PC-3 (cell line): ENCODE measurements at regions not wholly inside any gene's neighbourhood (a gene's known extent, or its start where the extent isn't known, plus 50 kb on each side); places are given as distances from the start of the nearest gene placed in this dataset.

Source experiments
- ATAC-seq: fragments of 200-7000 bp; cut with Tn5 transposase; 2 replicates; pipeline ENCODE4 v1.9.1; 2020; ENCODE audit warnings: mild to moderate bottlenecking, moderate library complexity
- BruUV-seq: library from RNA; stranded (reverse); fragments of 400-500 nt; replicated peaks from 2 replicates; lab custom pipeline; 2021; lab: Mats Ljungman, UMichigan
- CTCF ChIA-PET: fragments of 300-600 bp; sonication (Branson Sonifier 250); formaldehyde crosslinking; loops from one replicate; lab custom pipeline; 2022; ENCODE audit warnings: antibody characterized with exemption; lab: Charles Lee
- POLR2A ChIA-PET: fragments of 300-600 bp; sonication (Branson Sonifier 250); formaldehyde crosslinking; loops from one replicate; lab custom pipeline; 2022; ENCODE audit warnings: antibody characterized with exemption; ENCODE audit not compliant: unreplicated experiment; lab: Charles Lee
- DNase-seq: peaks from one replicate; pipeline ENCODE4 v3.0.0-alpha.2; 2015
- H2AFZ ChIP-seq: fragments of 300-600 bp; sonication (generic); 2 replicates; pipeline ENCODE4 v1.6.0; 2016; ENCODE audit warnings: antibody characterized with exemption, low read length
- H3F3A ChIP-seq: fragments of 300-600 bp; sonication (generic); one replicate; pipeline ENCODE4 v1.6.0; 2017; ENCODE audit warnings: antibody characterized with exemption, low read length, control low read depth, mild to moderate bottlenecking; ENCODE audit not compliant: unreplicated experiment
- H3K27ac ChIP-seq: fragments of 300-600 bp; sonication (generic); 2 replicates; pipeline ENCODE4 v1.5.1; 2016; ENCODE audit warnings: mild to moderate bottlenecking, low read length
- H3K27me3 ChIP-seq: fragments of 300-600 bp; sonication (generic); 2 replicates; pipeline ENCODE4 v1.6.1; 2016; ENCODE audit warnings: low read length, mixed read lengths
- H3K36me3 ChIP-seq: fragments of 300-600 bp; sonication (generic); 2 replicates; pipeline ENCODE4 v1.6.1; 2016; ENCODE audit warnings: low read depth, mixed run types, low read length, mixed read lengths
- H3K4me1 ChIP-seq: fragments of 300-600 bp; sonication (generic); 2 replicates; pipeline ENCODE4 v1.5.1; 2016; ENCODE audit warnings: low read length; ENCODE audit not compliant: insufficient read depth
- H3K4me2 ChIP-seq: fragments of 300-600 bp; sonication (generic); 2 replicates; pipeline ENCODE4 v1.6.0; 2016; ENCODE audit warnings: low read length
- H3K4me3 ChIP-seq: fragments of 300-600 bp; sonication (generic); 2 replicates; pipeline ENCODE4 v1.5.1; 2016; ENCODE audit warnings: mild to moderate bottlenecking, low read length, mixed read lengths
- H3K79me2 ChIP-seq: fragments of 300-600 bp; sonication (generic); 2 replicates; pipeline ENCODE4 v1.6.1; 2017; ENCODE audit warnings: low read length, mixed read lengths
- H3K9ac ChIP-seq: fragments of 300-600 bp; sonication (generic); 2 replicates; pipeline ENCODE4 v1.6.0; 2016; ENCODE audit warnings: mild to moderate bottlenecking, low read length
- H3K9me2 ChIP-seq: fragments of 300-600 bp; sonication (generic); replicated peaks from 2 replicates; pipeline ENCODE4 v1.6.1; 2016; ENCODE audit warnings: mixed run types, low read length, mixed read lengths
- H3K9me3 ChIP-seq: fragments of 300-600 bp; sonication (generic); 2 replicates; pipeline ENCODE4 v1.6.1; 2016; ENCODE audit warnings: low read length, mixed read lengths
- H4K20me1 ChIP-seq: fragments of 300-600 bp; sonication (generic); 2 replicates; pipeline ENCODE4 v1.6.1; 2016; ENCODE audit warnings: low read length, mixed read lengths
- CTCF ChIP-seq: fragments of 300-600 bp; sonication (generic); conservative IDR thresholded peaks from 2 replicates; pipeline ENCODE4 v1.5.1; 2017; ENCODE audit warnings: antibody characterized with exemption, low read depth, mild to moderate bottlenecking, low read length
- EZH2 ChIP-seq: fragments of 300-600 bp; sonication (generic); IDR thresholded peaks from one replicate; pipeline ENCODE4 v1.6.1; 2017; ENCODE audit warnings: antibody characterized with exemption, mild to moderate bottlenecking, low read length; ENCODE audit not compliant: unreplicated experiment
- EZH2phosphoT487 ChIP-seq: fragments of 300-600 bp; sonication (generic); IDR thresholded peaks from 2 replicates; pipeline ENCODE4 v1.6.1; 2018; ENCODE audit warnings: mild to moderate bottlenecking, antibody characterized with exemption, low read length, borderline replicate concordance
- intact Hi-C: fragments of 100-400 bp; cut with micrococcal nuclease; formaldehyde crosslinking; loops from 2 replicates; pipeline ENCODE4 v1.9.0; 2023

- H3K4me1 ChIP-seq: no peaks in the 10 kb centered on the region
- no peaks in the 10 kb centered on the region for H3K36me3 ChIP-seq
- H3F3A ChIP-seq: no peaks in the 10 kb centered on the region
- no peak overlapping the region for H3K9ac ChIP-seq
- H2AFZ ChIP-seq: no peak overlapping the region
- no peaks in the 10 kb centered on the region for H3K9me3 ChIP-seq
- TF ChIP-seq EZH2phosphoT487: no peak
- TF ChIP-seq CTCF: no peak
- no peak for TF ChIP-seq EZH2
- no peak for DNase-seq
- intact Hi-C loops: no loop called here
- no peaks in the 10 kb centered on the region for H3K27me3 ChIP-seq
- ChIA-PET POLR2A (no interaction called here), CTCF (no interaction called here)
- no peaks in the 10 kb centered on the region for H3K79me2 ChIP-seq
- H3K9me2 ChIP-seq: no peaks in the 10 kb centered on the region
- H3K4me2 ChIP-seq: no peak overlapping the region
- H3K27ac ChIP-seq: no peak overlapping the region
- ATAC-seq: no peak
- no peaks in the 10 kb centered on the region for H4K20me1 ChIP-seq
- H3K4me3 ChIP-seq: no peak overlapping the region
- no TSS peak for BruUV-seq
Measured at GRCh38 chr4:10185518-10186227, 69.1 kb upstream of the WDR1 start.

GRCh38 chr4:10184501-10184938 lies 67.9 kb upstream of the WDR1 start:
- no peaks in the 10 kb centered on the region for H3F3A ChIP-seq
- no peak overlapping the region for H3K4me3 ChIP-seq
- no peaks in the 10 kb centered on the region for H3K27me3 ChIP-seq
- no peaks in the 10 kb centered on the region for H3K9me2 ChIP-seq
- DNase-seq: no peak
- H3K9me3 ChIP-seq: no peaks in the 10 kb centered on the region
- H3K79me2 ChIP-seq: no peaks in the 10 kb centered on the region
- TF ChIP-seq EZH2phosphoT487 (no peak), EZH2 (no peak), CTCF (no peak)
- POLR2A ChIA-PET: no interaction called here
- no peaks in the 10 kb centered on the region for H3K4me1 ChIP-seq
- intact Hi-C loops: no loop called here
- ATAC-seq: no peak
- no peak overlapping the region for H3K9ac ChIP-seq
- CTCF ChIA-PET: no interaction called here
- no peak overlapping the region for H3K4me2 ChIP-seq
- H2AFZ ChIP-seq: no peak overlapping the region
- no TSS peak for BruUV-seq
- H4K20me1 ChIP-seq: no peaks in the 10 kb centered on the region
- H3K36me3 ChIP-seq: no peaks in the 10 kb centered on the region
- no peak overlapping the region for H3K27ac ChIP-seq

- Histone ChIP-seq H3K9me2 (no peaks in the 10 kb centered on the region), H3K4me2 (no peak overlapping the region), H3F3A (no peaks in the 10 kb centered on the region), H3K4me1 (no peaks in the 10 kb centered on the region), H3K36me3 (no peaks in the 10 kb centered on the region), H3K27ac (no peak overlapping the region), H2AFZ (no peak overlapping the region), H3K9me3 (no peaks in the 10 kb centered on the region), H3K9ac (no peak overlapping the region), H3K27me3 (no peaks in the 10 kb centered on the region), H3K79me2 (no peaks in the 10 kb centered on the region), H3K4me3 (no peak overlapping the region), H4K20me1 (no peaks in the 10 kb centered on the region)
- no TSS peak for BruUV-seq
- POLR2A ChIA-PET: no interaction called here
- ATAC-seq (no peak), DNase-seq (no peak)
- intact Hi-C loops: no loop called here
- TF ChIP-seq CTCF (no peak), EZH2phosphoT487 (no peak), EZH2 (no peak)
- CTCF ChIA-PET: no interaction called here
Measured at GRCh38 chr4:10184041-10184440, 67.4 kb upstream of the WDR1 start.
